Germinal center (tissue), 1 donor: ENCODE measurements at regions not wholly inside any gene's neighbourhood (a gene's known extent, or its start where the extent isn't known, plus 50 kb on each side); places are given as distances from the start of the nearest gene placed in this dataset.

Experiments
- DNase-seq: peaks from one replicate; pipeline ENCODE4 v3.0.0; 2012; ENCODE audit warnings: mixed read lengths, low spot score

DNA sequence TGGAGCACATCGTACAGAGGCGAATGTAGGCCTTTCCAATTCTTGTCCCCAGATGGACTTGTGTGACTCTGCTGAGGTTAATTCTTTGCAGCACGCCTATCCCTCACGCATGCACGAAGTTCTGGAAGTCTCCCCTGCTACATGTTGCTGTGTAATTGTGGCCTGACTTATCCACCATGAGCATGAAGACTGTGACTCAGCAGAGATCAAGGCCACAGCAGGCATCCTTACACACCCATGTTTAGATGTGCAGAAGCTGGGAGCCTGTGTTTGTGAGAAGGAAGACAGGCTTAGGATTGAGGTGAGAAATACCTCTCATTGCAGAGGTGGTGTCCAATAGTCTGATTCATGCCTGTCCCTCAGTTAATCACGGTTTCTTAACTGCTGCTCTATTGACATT lies 135.6 kb downstream of the ICE1 start:
- DNase-seq, result no peak

DNA sequence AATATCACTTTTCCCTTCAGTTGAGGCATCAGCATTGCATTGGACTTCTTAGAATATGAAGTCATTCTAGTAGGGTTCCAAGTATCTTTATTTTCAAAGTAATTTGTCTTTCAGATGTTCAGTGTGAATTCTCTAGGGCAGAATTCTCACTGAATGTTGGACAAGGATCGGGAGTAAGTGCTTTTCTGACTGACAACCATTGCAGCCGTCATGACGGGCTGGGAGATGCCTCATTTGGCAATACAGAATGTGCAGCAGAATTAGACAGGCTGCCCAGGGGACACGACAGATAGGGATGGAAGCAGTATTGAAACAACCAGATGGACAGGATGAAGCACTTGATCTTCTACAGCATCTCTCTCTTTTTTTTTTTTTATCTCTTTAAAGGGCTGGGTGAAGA lies 129.0 kb downstream of the ICE1 start:
- DNase-seq, result no peak

DNA sequence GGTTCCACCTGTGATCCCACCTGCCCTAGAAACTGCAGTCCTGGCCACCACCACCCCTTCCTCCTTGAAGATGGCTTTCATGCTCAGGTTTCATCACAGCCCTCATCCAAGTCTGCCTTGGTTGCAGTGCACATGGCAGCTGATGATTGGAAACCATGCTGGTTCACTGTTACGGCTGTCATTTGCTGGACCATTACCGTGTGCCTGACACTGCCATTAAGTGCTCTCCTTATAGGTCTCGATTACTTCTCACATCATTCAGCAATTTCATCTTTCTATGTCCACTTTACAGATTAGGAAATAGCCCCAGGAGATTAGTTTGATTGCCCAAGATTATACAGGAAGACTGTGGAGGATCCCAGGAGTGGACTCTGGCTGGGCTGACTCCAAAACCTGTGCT lies 123.9 kb downstream of the ICE1 start:
- DNase-seq, result no peak

DNA sequence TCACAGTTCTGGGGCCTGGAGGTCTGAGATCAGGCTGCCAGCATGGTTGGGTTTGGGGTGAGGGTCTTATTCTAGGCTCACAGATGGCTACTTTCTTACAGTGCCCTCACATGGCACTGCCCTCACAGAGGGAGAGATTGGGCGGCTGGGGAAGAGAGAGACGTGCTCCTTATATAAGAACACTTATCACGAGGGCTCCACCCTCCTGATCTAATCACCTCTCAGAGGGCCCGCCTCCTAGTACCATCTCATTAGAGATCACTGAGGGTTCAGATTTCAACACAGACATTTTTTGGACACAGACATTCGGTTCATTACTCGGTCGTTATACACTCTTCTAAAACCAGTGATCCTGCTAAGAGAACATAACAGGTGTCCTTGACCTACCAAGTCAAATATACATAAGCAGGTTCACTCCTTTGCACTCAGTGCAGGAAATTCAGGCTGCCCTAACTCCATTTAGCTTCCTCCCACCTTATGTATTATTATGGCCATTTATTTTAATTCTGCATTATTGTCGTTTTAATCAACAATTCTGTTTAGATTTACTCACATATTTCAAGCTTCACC lies 121.7 kb downstream of the ICE1 start:
- no peak for DNase-seq

DNA sequence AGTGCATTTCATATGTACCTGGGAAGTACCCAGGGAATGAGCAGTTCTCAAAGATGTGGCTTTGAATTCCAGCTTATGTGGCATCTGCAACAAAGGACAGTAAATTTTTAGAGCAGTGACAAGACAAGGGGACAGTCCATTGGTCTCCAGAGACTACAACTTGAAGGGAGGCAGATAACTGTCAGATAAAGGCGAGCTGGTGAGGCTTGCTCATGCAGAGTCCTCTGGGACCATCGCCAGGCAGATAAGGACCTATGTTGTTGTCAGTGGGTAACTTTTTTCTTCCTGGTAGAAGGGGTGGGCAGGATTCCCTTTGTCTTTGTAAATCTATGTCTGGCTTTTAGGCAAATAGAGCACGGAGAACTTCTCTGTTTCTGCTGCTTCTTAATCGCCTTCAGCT lies 120.2 kb downstream of the ICE1 start:
- DNase-seq, result no peak

DNA sequence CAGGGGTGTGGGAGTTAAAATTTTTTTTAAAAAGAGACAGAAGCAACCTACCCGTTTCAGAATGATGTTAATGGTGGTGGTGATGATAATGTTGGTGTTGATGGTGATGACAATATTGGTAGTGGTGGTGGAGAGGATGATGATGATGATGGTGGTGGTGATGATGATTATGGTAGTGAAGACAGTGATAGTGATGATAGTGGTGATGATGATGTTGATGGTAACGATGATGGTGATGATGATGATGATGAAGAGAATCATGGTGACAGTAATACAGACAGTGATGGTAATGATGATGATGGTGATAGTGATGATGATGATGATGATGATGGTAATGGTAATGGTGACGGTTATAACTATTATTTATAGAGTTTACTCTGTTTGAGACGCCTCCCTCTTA lies 117.6 kb downstream of the ICE1 start:
- no peak for DNase-seq
